Breast epithelium (tissue), 3 donors: ENCODE measurements at regions not wholly inside any gene's neighbourhood (a gene's known extent, or its start where the extent isn't known, plus 50 kb on each side); places are given as distances from the start of the nearest gene placed in this dataset.

Experiments used
- CTCF ChIP-seq, 3 donors: fragments of 450-650 bp; IDR thresholded peaks; one replicate each; pipeline ENCODE4 v1.5.1; 2016 to 2017; ENCODE audit warnings: antibody characterized with exemption in 3 of 3, mild to moderate bottlenecking in 3 of 3, moderate library complexity in 3 of 3
- POLR2A ChIP-seq: fragments of 450-650 bp; IDR thresholded peaks from one replicate; pipeline ENCODE4 v1.6.1; 2016; ENCODE audit warnings: antibody characterized with exemption, mild to moderate bottlenecking, moderate library complexity
- POLR2AphosphoS5 ChIP-seq, 3 donors: sonication (generic); formaldehyde crosslinking; IDR thresholded peaks; one replicate each; pipeline ENCODE4 v1.6.1; 2017; ENCODE audit warnings: antibody characterized with exemption in 3 of 3

- TF ChIP-seq CTCF (IDR thresholded peaks at IDR 0.05) (no peak), POLR2A (no peak), POLR2AphosphoS5 (IDR thresholded peaks at IDR 0.05) (no peak)
These were observed 196.0 kb downstream of the NSUN3 start for GRCh38 chr3:94258851-94259250.
